Stimulated activated CD4-positive, alpha-beta T cell treated with anti-CD3 and anti-CD28 coated beads, Interleukin-12 subunit alpha, Interleukin-12 subunit beta, amount 100 ng/mL, for 24 hours (primary cell): ENCODE measurements at regions not wholly inside any gene's neighbourhood (a gene's known extent, or its start where the extent isn't known, plus 50 kb on each side); places are given as distances from the start of the nearest gene placed in this dataset.
"Not testable (repeated sequence)": the region's sequence is repeated elsewhere in the genome, so short reads cannot be mapped to it uniquely, and the experiment has no call there.

ENCODE experiments used
- DNase-seq, 2 experiments: peaks; one replicate each; pipeline ENCODE4 v3.0.0-alpha.2; 2020; ENCODE audit warnings: low read depth in 2 of 2

DNA sequence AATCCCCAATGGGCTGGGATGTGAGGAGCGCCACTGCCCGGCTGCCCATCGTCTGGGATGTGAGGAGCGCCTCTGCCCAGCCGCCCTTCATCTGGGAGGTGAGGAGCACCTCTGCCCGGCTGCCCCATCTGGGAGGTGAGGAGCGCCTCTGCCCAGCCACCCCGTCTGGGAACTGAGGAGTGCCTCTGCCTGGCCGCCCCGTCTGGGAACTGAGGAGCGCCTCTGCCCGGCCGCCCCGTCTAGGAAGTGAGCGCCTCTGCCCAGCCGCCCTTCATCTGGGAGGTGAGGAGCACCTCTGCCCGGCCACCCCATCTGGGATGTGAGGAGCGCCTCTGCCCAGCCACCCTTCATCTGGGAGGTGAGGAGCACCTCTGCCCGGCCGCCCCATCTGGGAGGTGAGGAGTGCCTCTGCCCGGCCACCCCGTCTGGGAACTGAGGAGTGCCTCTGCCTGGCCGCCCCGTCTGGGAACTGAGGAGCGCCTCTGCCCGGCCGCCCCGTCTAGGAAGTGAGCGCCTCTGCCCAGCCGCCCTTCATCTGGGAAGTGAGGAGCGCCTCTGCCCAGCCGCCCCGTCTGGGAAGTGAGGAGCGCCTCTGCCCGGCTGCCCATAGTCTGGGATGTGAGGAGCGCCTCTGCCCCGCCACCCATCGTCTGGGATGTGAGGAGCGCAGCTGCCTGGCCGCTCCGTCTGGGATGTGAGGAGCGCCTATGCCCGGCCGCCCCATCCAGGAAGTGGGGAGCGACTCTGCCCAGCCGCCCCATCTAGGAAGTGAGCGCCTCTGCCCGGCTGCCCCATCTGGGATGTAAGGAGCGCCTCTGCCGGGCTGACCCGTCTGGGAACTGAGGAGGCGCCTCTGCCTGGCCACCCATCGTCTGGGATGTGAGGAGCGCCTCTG, 1085.7 kb downstream of the TYW1 start:
- not testable (repeated sequence) for DNase-seq

DNA sequence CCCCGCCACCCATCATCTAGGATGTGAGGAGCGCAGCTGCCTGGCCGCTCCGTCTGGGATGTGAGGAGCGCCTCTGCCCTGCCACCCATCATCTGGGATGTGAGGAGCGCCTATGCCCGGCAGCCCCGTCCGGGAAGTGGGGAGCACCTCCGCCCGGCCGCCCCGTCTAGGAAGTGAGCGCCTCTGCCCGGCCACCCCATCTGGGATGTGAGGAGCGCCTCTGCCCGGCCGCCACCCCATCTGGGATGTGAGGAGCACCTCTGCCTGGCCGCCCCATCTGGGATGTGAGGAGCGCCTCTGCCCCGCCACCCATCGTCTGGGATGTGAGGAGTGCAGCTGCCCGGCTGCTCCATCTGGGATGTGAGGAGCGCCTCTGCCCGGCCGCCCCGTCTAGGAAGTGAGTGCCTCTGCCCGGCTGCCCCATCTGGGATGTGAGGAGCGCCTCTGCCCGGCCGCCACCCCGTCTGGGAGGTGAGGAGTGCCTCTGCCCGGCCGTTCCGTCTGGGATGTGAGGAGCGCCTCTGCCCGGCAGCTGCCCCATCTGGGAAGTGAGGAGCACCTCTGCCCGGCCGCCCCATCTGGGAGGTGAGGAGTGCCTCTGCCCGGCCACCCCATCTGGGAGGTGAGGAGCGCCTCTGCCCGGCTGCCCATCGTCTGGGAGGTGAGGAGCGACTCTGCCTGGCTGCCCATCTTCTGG, 1086.5 kb downstream of the TYW1 start:
- not testable (repeated sequence) for DNase-seq

DNA sequence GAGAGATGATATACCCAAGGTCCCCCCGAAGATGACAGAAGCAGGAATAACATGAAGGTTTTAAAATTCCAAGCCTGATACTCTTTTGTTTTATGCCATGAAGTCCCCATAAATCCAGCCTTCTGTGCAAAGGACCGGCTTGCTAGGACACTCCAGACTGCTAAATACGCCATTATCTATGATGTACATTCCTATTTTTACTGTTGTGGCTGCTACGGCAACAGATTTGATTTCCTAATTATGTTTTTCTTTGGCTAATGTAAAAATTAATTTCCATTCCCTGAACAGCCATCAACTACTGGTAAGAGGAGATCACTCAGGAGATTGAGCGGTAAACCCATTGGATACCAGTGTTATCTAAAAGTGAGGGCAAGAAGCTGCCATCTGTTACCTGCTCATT, 1090.8 kb downstream of the TYW1 start:
- no peak for DNase-seq

DNA sequence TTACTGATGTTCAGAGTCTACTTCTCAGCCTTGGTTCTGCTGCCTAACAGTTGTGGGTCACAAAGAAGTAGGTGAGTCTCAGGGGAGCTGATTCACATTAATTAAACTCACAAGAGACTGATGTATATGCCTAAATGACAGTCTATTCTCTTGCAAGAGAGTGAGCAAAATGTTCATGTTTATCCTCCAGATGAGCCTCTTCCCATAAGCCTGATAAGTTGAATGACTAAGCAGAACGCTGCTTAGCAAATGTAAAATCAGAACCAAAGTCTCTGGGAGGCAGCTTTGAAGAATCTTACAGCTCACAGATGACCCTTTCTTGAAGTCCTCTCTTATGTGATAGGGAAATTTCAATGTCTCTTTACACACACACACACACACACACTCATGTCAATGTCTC, 1092.2 kb downstream of the TYW1 start:
- no peak for DNase-seq

DNA sequence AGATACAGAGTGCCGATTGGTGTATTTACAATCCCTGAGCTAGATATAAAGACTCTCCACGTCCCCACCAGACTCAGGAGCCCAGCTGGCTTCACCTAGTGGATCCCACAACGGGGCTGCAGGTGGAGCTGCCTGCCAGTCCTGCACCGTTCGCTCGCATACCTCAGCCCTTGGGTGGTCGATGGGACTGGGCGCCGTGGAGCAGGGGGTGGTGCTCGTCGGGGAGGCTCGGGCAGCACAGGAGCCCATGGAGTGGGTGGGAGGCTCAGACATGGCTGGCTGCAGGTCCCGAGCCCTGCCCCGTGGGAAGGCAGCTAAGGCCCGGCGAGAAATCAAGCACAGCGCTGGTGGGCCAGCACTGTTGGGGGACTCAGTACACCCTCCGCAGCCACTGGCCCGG, 1093.6 kb downstream of the TYW1 start:
- DNase-seq: not testable (repeated sequence)

DNA sequence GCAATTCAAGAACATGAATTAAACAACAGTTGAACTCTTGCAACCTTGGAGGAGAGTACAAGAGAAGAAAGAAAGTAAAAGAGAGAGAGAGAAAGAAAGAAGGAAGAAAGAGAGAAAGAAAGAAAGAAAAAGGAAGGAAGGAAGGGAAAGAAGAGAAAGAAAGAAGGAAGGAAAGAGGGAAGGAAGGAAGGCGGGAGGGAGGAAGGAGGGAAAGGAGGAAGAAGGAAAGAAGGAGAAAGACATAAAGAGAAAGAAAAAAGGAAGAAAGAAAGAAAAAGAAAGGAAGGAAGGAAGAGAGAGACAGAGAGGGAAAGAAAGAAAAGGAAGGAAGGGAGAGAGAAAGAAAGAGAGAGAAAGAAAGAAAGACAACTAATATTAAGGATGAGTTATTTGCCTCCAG, 1106.7 kb downstream of the TYW1 start:
- DNase-seq: no peak

DNA sequence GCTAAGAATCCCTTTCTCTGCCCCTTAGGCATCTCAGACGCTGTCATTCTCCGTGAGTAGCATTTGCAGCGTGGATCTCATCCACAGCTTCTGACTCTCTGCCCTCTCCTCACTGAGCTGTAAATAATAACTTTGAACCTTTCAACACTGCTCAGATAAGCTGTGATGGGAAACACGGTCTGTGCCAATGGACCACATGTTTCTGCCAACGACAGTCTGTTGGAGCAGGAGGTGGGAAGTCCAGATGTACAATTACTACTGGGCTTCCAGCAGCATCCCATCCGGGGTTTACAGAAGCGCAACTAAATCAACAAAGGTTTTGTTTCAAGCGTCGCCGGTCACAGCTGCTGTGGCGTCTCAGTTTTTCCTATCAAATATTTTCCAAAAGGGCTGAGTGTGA, 1110.6 kb downstream of the TYW1 start:
- no peak for DNase-seq

DNA sequence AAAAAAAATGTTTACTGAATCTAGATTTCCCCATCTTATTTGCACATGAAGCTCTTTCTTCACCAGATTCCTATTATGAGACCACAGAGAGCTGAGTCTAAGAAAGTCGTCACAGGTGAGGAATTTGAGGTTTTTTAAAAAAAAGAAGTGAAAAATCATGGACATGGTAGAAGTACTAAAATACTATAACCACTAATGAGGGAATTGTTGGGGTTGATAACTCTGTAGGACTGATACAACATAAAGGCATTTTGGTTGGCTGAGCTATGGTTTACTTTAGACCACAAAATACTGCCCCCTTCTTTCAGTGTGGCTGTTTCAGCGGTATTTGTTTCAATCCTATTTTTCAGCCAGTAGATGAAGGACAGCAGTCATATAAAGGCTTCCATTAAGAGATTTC, 1111.3 kb downstream of the TYW1 start:
- no peak for DNase-seq

DNA sequence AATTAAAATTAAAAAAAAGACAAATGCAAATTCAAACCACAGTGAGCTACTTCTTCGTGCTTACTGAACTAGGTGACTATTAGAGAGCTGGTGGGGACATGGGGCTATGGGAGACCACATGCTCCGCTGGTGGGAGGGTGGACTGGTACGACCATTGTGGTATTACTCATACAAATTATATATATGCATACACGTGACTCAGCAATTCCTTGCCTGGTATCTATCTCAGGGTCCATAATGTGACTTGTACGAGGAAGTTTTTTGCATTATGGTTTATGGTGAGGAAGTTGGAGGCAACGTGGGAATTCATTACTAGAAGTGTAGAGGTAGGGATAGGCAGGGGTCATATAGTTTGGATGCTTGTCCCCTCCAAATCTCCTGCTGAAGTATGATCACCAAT, 1112.7 kb downstream of the TYW1 start:
- DNase-seq: no peak

DNA sequence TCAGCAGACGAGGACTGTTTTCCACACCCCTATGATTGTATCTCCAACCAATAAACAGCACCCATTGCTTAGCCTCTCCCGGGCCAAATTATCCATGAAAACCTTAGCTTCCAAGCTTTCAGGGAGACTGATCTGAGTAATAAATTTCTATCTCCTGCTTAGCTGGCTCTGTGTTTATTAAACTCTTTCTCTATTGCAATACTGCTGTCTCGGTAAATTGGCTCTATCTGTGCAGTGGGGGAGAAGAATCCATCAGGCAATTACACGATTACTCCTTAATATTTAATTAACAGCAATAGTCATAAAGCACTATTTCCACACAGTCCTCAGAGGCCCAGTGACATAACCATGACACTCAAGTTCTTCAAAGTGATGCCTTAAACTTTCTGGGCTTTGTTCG, 1122.8 kb downstream of the TYW1 start:
- no peak for DNase-seq

DNA sequence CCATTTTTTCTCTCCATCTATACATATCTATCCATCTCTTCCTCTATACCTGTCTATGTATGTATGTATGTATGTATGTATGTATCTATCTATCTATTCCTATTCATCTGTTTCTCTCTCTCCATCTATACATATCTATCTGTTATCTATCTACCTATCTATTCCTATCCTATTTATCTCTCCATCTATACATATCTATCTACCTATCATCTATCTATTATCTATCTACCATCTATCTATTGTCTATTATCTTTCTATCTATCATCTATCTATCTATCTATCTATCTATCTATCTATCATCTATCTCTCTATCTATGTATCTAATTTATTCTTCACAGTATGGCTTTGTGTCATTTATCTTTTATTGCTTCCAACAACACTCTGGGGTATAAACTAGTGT, 1124.4 kb downstream of the TYW1 start:
- no peak for DNase-seq

- no peak for DNase-seq
Measured at GRCh38 chr7:68121655-68122054, 1125.0 kb downstream of the TYW1 start.

DNA sequence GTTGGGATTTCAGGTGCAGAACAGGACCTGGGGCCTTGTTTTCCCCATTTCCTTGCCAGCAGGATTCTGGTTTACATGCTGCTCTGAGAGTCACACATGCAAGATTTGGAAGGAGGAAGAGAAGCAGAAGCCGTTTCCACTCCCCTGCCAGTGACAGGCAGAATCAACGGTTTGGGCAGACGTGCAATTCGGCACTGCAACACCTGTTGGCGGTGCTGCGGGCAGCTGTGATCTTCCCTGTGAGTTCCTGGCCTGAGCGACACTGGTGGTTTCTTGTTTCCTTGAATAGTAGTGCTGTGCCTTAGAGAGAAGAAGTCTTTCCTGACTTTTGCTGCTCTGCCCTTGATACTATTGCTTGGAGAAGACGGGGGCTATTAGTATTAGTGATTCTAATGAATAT, 1126.2 kb downstream of the TYW1 start:
- DNase-seq: no peak

DNA sequence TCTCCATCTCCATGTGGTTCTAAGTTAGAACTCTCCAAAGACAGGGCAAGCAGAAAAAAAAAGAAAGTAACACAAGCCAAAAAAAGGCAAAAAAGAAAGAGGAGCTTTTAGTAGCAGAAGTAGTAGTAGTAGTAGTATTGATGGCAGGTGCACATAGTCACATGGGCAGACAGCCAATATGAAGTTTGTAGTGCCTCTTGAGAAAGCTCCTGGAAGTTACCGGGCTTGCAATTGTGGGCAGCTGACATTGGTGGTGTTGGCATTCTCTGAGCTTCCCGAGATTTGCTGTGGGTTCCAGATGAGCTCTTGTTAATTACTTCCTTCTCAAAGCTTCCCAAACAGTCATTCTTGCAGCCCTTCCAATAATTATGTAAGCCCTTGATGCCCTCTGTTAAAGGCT, 1128.5 kb downstream of the TYW1 start:
- no peak for DNase-seq

- DNase-seq: no peak
Measured at GRCh38 chr7:68133045-68133444, 1136.4 kb downstream of the TYW1 start.

GRCh38 chr7:68143345-68143744, 1146.7 kb downstream of the TYW1 start:
- no peak for DNase-seq

- DNase-seq: no peak
Measured at GRCh38 chr7:68146983-68147382, 1150.3 kb downstream of the TYW1 start.

GRCh38 chr7:68147614-68148238, 1151.1 kb downstream of the TYW1 start:
- DNase-seq: no peak

DNA sequence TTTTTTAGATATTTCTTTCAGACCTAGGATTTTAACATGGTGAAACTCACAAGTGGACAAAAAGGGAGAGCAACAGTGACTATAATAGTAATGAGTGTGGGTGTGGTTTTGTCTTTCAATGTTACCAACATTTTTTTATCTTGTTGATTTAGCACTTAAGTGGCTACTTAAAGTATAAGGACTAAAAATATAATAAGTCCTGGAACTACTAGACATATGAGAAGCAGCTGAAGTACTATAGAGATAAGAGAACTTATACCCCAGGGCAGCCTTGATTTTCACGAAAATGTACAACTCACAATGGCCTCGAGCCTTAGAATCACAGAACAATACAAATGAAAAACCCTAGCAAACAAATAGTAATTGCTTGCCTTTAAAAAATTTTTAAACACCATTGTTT, 1151.8 kb downstream of the TYW1 start:
- DNase-seq: no peak

GRCh38 chr7:68152205-68152604, 1155.6 kb downstream of the TYW1 start:
- DNase-seq: no peak

DNA sequence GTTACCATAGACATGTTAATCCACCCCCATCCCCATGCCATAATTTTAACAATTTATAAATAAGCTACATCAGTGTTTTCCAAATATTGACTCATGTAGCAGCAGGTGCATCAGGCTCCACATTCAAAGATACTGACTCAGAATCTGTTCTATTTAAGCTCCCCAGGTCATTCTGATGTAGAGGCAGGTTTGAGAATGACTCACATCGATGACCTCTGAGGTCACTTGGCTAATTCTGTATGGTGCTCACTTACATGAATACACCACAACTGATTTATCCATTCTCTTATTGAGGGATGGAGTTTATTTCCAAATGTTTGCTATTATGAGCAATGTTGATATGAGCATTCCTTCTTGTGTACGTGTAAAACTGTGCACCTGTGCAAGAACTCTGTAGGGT, 1159.0 kb downstream of the TYW1 start:
- DNase-seq: no peak

DNA sequence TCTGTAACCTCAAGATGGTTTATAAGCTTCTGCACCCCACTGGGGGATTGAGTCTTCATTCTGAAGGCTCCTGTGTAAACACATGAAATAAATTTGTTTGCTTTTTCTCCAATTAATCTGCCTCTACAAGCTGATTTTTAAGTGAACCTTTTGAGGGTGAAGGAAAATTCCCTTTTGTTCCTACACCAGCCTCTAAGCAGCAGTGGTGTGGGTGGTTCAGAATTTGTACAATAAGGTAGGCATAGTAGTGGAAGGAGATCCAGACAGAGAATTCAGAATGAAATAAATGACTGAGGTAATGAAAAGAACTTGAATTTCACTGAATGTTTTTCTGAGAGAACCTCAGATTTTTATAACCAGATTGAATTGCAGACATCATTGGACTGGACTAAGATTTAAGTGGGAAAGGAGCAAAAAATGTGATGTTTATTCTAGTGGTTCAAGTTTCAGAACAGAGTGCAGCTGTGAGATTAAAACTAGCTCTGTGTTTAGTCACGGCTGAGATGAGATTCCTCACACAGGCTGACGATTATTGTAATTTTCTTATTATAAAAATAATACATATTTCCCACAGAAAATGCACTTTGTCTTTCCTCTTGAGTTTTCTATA, 1162.2 kb downstream of the TYW1 start:
- DNase-seq: no peak
